GM12892 (cell line): ENCODE measurements at regions not wholly inside any gene's neighbourhood (a gene's known extent, or its start where the extent isn't known, plus 50 kb on each side); places are given as distances from the start of the nearest gene placed in this dataset.

Experiments used
- POLR2A ChIP-seq: IDR thresholded peaks from 2 replicates; pipeline ENCODE4 v1.6.1; 2011; ENCODE audit warnings: low read depth, low read length, control low read depth
- POLR2AphosphoS5 ChIP-seq: IDR thresholded peaks from 2 replicates; pipeline ENCODE4 v1.6.1; 2011; ENCODE audit warnings: low read depth, low read length, control low read depth
- TAF1 ChIP-seq: IDR thresholded peaks from 2 replicates; pipeline ENCODE4 v1.6.1; 2011; ENCODE audit warnings: low read depth, mild to moderate bottlenecking, control low read depth, low read length, borderline replicate concordance

DNA sequence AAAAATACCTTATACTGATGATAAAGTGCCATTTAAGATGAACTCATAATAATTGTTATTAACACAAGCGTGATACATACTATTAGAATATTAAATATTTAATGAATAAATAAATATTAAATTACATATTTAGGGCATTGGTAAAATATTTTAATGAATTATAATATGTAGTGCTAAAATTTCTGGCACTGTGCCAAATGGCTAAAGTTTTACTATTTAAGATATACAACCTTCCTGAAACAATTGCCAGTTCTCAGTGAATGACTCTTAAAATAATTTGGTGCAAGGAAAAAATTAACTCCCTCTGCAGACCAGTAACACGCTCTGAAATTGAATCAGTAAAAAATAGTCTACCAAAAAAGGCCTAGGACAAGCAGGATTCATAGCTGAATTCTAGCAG lies 428.9 kb upstream of the ATXN7L3B start:
- TF ChIP-seq POLR2AphosphoS5 (no peak), POLR2A (no peak), TAF1 (no peak)
